CD4-positive, alpha-beta T cell treated with Interleukin-6 for 4 hours (primary cell): ENCODE measurements at regions not wholly inside any gene's neighbourhood (a gene's known extent, or its start where the extent isn't known, plus 50 kb on each side); places are given as distances from the start of the nearest gene placed in this dataset.

ENCODE experiments used
- DNase-seq: peaks from one replicate; pipeline ENCODE4 v3.0.0-alpha.2; 2020; ENCODE audit warnings: mixed read lengths

GRCh38 chr4:114184901-114185300, 205.5 kb upstream of the ARSJ start:
- DNase-seq, result no peak

- DNase-seq, result no peak
These were observed 208.1 kb upstream of the ARSJ start for GRCh38 chr4:114187592-114187991.

DNA sequence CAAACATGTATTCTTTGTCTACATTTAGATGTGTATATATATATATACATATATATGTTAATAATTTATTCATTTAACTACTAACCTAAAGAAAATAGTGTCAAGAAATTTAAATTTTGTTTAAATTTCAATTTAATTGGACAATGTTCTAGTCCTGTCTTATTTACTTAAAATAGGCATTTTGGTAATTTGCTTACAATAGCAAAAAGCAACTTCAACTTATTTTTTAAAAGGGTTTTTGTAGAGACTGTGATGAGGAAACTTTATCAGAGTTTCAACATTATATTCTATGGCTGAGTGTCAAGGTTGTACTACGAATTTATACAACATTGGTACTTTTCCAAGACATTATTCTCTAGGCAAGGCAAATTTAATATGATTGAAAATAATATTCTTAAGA, 212.0 kb upstream of the ARSJ start:
- no peak for DNase-seq

DNA sequence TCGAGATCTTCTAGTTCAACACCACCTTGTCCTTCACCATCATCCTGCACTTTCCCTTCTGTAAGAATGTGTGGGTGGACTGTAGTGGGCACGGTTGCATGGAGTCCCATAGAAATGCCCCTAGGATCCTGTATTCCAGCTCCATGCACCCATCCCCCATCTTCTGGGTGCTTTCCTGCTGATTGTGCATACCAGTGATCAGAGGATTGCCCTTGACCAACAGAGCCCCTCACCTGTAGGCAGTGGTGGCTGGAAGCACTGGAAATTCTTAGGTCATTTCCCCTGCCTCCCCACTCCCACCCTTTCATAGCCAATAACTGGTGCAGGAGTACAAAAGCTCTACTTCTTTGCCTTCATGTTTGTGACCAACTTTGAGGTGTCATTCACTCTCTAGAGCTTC, 213.4 kb upstream of the ARSJ start:
- no peak for DNase-seq

DNA sequence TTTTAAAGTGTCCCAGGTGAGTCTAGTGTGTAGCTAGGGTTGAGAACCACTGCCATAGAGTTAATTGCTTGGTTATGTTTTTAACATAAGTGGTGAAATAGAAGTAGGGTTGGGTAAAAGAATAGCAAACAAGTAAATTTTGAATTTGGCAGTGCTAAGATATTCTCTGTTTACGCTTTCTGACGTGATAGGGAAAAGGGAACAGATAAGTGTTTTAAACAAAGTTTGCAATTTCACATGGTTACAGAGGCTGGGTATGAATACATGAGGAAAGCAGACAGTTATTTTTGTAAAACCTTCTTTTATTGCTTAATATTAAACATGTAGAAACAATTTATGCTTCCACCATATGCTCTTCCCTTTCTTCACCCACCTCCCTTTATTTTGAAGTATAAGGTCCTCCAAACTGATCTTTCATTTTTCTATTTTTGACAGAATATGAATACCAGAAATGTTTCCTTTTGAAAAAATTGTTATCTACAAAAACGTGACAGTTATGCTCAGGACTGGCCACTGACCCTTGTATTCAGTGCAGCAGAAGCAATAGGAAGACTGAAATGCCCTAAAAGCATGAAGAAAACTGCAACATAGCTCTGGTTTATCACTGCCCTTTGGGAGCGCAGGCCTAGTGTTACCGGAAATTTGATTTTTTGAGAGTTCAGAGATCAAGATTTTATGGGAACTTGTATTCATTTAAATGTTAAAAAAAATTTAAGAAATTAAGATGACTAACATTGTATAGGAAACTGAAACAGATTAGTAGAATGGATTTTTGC, 214.4 kb upstream of the ARSJ start:
- DNase-seq, result no peak

GRCh38 chr4:114196606-114197005, 217.2 kb upstream of the ARSJ start:
- no peak for DNase-seq

DNA sequence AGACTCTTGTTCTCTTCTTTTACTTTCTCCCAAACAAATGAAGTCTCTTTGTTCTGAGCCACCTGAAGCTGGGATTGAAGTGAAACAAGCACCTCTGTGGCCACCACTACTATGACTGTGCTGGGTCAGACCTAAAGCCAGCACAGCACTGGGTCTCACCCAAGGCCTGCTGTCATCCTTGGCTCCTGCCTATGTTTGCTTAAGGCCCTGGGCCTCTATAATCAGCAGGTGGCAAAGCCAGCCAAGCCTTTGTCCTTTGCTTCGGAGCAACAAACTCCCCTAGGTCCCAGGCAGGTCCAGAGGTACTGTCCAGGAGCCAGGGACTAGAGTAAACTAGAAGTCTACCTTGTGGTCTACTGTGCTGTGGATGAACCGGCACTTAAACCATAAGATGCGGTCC, 220.6 kb upstream of the ARSJ start:
- no peak for DNase-seq

DNA sequence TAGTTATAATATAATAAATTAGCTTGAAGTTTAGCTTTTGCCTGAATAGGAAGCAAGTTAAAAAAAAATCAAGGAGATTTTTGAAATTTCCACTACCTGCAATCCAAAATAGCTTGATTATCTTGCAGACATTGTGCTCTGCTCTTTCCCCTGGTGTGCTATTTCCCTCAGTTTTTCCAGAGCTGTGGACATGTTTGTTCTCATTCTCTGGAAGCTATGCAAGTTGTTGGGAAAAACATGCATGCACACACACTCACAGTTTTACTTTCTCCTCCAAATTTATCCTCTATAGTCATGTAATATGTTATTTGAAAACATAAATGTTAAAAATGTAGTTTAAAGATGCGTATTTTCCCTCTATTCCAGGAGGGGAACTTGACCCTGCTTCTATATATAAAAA, 225.8 kb upstream of the ARSJ start:
- no peak for DNase-seq

DNA sequence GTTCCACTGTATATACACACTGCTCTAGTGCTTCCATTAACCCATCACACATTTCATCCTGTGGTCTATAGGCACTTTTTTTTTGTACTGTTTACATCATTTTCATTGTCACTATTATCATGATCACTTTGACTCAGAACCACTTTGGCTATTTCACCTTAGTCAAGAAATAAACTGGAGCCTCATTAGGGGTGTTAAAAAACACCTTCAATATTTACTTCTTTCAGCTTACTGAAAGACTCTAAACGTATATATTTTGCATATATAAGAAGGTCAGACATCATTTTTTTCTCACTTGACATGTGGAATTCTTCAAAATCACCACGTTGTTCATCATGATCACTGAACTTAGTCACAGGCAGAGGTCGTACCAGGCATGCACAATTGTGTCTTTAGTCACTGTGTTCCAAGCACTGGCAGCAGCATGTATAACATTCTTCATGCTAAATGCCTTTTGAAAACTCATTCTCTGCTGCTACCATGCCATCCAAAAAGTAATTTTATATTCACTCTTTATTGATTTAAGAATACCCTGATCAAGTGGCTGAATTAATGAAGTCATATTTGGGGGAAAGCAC, 229.2 kb upstream of the ARSJ start:
- no peak for DNase-seq

DNA sequence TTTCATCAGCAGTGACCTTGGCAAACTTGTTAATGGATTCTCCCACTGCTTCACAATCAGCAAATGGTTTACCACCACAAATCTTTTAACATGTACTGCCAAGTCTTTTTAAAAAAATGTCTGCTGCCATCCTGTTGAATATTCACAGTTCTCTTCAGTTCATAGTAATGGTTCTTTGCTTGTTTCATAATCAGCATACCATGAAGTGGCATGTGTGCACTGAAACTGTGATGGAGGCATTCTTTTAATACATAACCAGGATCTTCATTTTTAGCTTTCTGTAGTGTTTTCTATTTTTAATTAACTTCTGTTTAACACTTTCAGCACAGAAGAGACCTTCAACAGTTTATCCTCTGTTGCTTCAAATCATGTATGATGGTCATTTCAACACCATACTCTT, 230.1 kb upstream of the ARSJ start:
- no peak for DNase-seq

DNA sequence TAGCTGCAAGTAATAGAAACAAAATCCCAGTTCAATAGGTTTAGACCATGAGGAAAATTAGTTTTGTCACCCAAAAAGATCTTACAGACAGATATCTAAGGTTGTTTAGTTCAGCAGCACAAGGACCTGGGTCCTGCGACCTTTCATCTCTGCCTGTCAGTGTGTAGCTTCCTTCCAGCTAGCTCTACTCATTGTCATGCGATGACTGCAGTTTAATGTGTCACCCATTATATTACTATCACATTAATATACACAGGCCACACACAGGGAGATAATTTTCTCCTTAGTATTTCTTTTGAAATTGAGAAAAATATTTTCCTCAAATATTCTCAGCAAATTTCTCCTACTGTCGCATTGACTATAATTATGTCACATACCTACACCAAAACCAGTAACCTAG, 232.1 kb upstream of the ARSJ start:
- DNase-seq, result no peak

GRCh38 chr4:114217150-114217817, 237.8 kb upstream of the ARSJ start:
- no peak for DNase-seq

DNA sequence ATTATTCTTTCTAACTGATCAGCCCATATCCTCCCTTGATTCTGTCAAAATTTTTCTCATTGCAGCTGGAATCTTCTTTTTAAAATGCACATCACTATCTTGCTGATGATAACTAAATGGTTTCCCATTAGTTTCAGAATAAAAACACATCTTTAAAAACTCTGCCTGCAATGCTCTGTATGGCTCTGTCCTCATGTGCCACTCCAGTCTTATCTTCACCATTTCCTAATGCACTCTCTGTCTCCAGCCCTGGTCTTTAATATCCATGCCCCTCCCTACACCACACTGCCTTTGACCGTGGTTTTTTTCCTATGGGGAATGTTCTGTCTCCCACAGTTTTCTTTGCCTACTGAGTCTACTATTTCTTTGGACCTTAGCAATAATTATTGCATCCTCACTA, 244.1 kb upstream of the ARSJ start:
- no peak for DNase-seq

DNA sequence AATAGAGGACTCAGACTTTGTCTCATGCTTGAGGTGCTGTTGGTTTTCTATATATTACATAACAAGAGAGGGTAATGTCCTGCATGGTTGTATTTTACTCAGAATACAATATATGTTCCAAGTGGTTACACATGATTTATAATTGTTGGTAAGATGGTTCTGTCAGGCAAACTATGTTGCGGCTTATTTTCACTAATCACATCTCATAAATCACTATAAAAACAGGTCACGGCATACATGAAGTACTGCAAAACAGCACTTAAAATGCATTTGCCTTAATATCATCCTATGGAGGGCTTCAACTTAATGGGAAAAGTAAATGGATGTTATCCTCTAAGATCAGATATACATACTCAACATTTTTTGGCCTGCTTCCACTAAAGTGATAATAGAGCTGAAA, 246.0 kb upstream of the ARSJ start:
- DNase-seq, result no peak

GRCh38 chr4:114226179-114226578, 246.7 kb upstream of the ARSJ start:
- DNase-seq, result no peak

DNA sequence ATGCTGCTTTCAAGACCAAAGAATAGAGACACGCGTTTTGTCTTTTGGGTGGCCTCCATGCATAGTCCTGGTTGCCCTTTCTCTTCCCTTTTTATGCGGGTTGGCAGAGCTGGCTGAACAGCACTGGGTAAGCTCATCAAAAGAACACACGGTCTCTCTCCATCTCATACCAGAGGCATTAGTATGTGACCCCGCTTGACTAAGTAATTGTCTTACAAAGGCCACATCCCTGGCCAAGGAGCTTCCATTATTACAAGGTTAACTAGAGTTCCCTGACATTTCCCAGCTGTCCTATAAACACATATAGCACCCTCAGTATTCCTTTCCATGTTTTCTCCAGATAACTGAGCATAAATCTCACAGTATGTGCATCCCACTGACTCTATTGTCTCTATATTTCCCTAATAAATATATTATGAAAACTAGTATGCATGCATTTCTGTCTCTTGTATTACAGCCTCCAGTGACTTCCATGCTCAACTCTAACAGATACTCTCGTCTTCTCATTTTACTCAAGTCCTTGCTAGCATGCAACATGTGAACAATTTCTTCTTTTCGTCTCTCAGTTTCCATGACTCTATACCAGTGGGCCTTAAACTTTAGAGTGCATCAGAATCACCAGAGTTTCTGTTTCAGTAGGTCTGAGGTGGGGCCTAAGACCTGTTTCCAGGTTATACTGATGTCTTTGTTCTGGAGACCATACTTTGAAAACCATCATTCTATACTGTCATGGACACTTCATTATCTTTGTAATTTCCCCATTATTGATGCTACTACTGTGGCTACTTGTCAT, 247.7 kb upstream of the ARSJ start:
- no peak for DNase-seq

GRCh38 chr4:114229706-114230105, 250.3 kb upstream of the ARSJ start:
- DNase-seq, result no peak

- no peak for DNase-seq
These were observed 256.8 kb upstream of the ARSJ start for GRCh38 chr4:114236171-114236769.

- no peak for DNase-seq
These were observed 258.6 kb upstream of the ARSJ start for GRCh38 chr4:114237997-114238396.

DNA sequence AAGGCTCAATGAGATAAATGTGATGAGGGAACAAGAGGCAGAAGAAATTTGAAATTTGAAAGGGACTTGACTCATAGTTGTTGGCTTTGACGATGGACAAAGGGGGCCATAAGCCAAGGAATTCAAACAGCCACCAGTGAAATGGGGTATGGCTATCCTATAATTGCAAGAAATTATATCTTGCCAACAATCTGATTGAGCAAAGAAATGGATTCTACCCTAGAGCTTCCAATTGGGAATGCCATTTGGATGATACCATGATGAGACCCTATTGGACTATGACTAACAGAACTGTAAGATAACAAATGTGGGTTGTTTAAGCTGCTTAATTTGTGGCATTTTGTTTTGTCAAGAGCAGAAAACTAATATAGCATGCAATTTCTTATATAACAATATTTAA, 270.1 kb upstream of the ARSJ start:
- DNase-seq, result no peak

DNA sequence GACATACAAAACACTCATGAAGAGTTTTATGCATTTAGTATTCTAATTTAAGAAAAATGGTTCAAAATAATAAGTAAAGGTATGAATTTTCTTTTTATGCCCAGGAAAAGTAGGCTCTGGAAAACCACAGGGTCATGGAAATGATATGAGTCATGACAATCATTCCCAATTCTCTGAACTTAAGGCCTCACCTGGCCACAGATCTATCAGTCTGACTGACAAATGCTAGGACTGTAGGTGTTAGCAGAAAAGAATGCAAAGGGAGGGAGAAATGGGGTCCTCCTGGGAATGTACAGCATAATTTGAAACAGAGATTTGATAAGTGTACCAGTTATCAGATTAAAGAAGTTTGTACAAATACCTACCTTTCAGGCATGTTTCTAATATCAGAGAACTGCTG, 270.5 kb upstream of the ARSJ start:
- DNase-seq, result no peak

DNA sequence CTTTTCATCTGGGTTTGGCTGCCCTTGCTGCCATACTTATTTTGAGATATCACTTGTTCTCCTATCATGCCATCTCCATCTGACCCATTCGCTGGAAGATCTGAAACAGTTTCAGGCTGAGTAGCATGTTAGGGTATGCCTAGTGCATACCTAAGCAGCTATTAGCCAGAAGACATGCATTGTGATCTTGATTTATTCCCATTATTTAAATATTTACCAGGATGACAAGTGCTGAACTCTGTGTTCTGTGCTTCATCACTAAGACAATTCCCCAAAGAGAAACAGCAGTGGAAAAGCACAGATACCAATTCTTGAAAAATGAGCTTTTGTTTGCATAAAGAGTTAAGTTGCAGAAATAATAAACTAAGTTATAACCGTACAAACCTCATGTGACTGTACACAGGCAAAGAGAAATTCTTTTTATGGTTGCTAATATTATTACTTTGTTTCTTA, 271.0 kb upstream of the ARSJ start:
- DNase-seq, result no peak

GRCh38 chr4:114251020-114251419, 271.6 kb upstream of the ARSJ start:
- DNase-seq, result no peak
